Kidney (tissue), 13 donors: ENCODE measurements at regions not wholly inside any gene's neighbourhood (a gene's known extent, or its start where the extent isn't known, plus 50 kb on each side); places are given as distances from the start of the nearest gene placed in this dataset.

ENCODE experiments used
- DNase-seq, 5 donors: peaks; one replicate each; pipeline ENCODE4 v3.0.0-alpha.2; 2013 to 2020
- FAIRE-seq: peaks from 2 replicates; lab custom pipeline; 2012; peaks lifted over from hg19 to GRCh38; lab: Jason Lieb, UNC
- H3K27ac ChIP-seq, 2 donors: one replicate each; pipeline ENCODE4 v1.7.0; 2013; ENCODE audit warnings: low read depth in 2 of 2, low read length in 2 of 2, inconsistent platforms in 1 of 2
- H3K27me3 ChIP-seq: one replicate; pipeline ENCODE4 v1.7.1; 2013; ENCODE audit warnings: low read length, inconsistent platforms; ENCODE audit not compliant: control insufficient read depth, insufficient read depth
- H3K36me3 ChIP-seq, 3 donors: one replicate each; pipeline versions ENCODE4 v1.7.0 to v1.7.1; 2013; ENCODE audit warnings: low read length in 3 of 3, control low read depth in 1 of 3, inconsistent platforms in 1 of 3; ENCODE audit not compliant: insufficient read depth in 3 of 3, control insufficient read depth in 2 of 3
- H3K4me1 ChIP-seq, 3 donors: one replicate each; pipeline versions ENCODE4 v1.7.0 to v1.7.1; 2013; ENCODE audit warnings: low read length in 3 of 3, inconsistent platforms in 1 of 3, low read depth in 1 of 3; ENCODE audit not compliant: control insufficient read depth in 2 of 3, insufficient read depth in 2 of 3
- H3K4me3 ChIP-seq, 3 donors: one replicate each; pipeline versions ENCODE4 v1.7.0 to v1.8.1; 2013; ENCODE audit warnings: low read length in 3 of 3, control low read depth in 1 of 3, inconsistent platforms in 1 of 3
- H3K9ac ChIP-seq, 3 donors: one replicate each; pipeline versions ENCODE4 v1.7.0 to v1.7.1; 2013; ENCODE audit warnings: low read length in 3 of 3, control low read depth in 1 of 3, inconsistent platforms in 1 of 3
- H3K9me3 ChIP-seq, 3 donors: one replicate each; pipeline versions ENCODE4 v1.7.0 to v1.7.1; 2013; ENCODE audit warnings: low read length in 3 of 3, control low read depth in 1 of 3, inconsistent platforms in 1 of 3; ENCODE audit not compliant: control insufficient read depth in 2 of 3, insufficient read depth in 1 of 3
- CTCF ChIP-seq: IDR thresholded peaks from 3 replicates; pipeline ENCODE4 v1.5.1; 2012; ENCODE audit warnings: mild to moderate bottlenecking, moderate library complexity, borderline replicate concordance; ENCODE audit not compliant: insufficient read depth; ENCODE audit errors: extremely low read depth
- intact Hi-C: fragments of 100-400 bp; cut with DNase I; formaldehyde crosslinking; loops from one replicate; pipeline ENCODE4 v1.11.1; 2022
- donor health status: control.
- donor health status: control.
- donor health status: control.
- donor health status: control.
- donor health status: control.
- donor health status: DM: yes; HTN: yes; CAD: no.
- donor health status: Normal renal cell carcinoma (clear cell type).

DNA sequence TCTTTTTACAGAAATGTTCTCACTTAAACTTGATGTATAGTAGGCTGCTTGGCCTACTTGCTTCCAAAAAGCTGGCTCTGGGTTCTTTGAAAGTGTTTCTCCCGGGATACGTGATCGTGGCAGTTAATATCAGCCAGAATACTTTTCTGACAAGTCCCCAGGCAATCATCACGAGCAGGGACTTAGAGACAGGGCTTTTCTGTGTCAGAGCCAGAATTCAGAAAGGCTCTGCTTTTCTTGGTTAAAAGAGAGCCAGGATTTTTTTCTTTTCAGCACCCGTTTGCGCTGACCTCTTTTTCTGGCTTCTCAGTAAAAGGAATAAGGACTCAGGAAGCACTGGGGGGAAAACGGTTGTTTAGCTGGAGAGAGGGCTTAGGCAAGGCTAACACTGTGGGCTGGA is 57.8 kb upstream of the ARHGAP5 start:
- no peak for FAIRE-seq
- DNase-seq: peak in 1 of 5 donors; percentile 27
- intact Hi-C loops: no loop called here

DNA sequence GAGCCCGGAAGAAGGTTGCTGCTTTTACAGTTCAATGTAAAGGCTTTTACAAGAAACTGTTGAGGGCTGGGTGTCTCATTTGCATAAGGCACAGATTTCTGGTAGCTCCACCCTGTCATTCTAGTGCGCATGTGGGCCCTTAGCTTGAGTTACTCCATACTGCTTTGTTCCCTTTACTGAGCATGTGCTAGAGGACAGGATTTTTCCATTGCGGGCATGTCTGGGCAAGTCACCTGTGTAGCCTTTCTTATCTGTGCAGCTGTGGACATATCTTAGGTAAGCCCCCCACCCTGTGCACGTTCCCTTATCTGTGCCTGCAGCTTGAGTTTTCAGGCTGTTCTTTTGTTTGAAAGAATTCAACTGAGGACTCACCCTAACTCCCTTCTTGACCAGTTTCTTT is 56.2 kb upstream of the ARHGAP5 start:
- Histone ChIP-seq H3K27me3 (no peaks in the 10 kb centered on the region), H3K9ac (no peak overlapping the region), H3K4me1 (no peaks in the 10 kb centered on the region), H3K4me3 (no peak overlapping the region), H3K27ac (no peak overlapping the region), H3K36me3 (no peaks in the 10 kb centered on the region), H3K9me3 (no peaks in the 10 kb centered on the region)
- TF ChIP-seq CTCF: no peak
- DNase-seq: no peak
- no peak for FAIRE-seq
- intact Hi-C loops: no loop called here

More for the DNA sequence above, 57.8 kb upstream of the ARHGAP5 start:
- no peak overlapping the region for H3K27ac ChIP-seq
- TF ChIP-seq CTCF: no peak
- no peaks in the 10 kb centered on the region for H3K4me1 ChIP-seq
- H3K4me3 ChIP-seq: no peak overlapping the region
- H3K9me3 ChIP-seq: no peaks in the 10 kb centered on the region
- no peaks in the 10 kb centered on the region for H3K36me3 ChIP-seq
- no peak overlapping the region for H3K9ac ChIP-seq
- no peaks in the 10 kb centered on the region for H3K27me3 ChIP-seq

DNA sequence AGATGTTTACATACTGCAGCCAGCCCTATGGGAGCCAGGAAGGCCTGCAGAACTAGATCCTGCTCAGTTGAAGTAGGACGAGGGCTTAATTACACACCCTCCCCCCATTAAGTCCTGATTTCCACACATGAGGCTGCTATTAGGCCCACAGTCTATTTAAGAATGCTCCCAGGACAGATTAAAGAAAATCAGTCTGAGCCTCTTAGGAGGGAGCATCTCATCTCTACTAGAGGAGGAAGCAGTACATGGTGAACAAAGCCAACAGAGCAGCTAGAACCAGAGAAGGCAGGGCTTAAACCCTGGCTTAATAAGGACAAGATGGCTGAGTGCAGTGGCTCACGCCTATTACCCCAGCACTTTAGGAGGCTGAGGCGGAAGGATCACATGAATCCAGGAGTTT is 55.8 kb upstream of the ARHGAP5 start:
- FAIRE-seq (no peak), DNase-seq (no peak)
- H3K9me3 ChIP-seq: no peaks in the 10 kb centered on the region
- TF ChIP-seq CTCF: no peak
- no peak overlapping the region for H3K27ac ChIP-seq
- no peaks in the 10 kb centered on the region for H3K27me3 ChIP-seq
- H3K36me3 ChIP-seq: no peaks in the 10 kb centered on the region
- intact Hi-C loops: no loop called here
- no peak overlapping the region for H3K9ac ChIP-seq
- H3K4me1 ChIP-seq: no peaks in the 10 kb centered on the region
- H3K4me3 ChIP-seq: no peak overlapping the region

GRCh38 chr14:32022525-32022924 is 54.6 kb upstream of the ARHGAP5 start:
- Histone ChIP-seq H3K9ac (no peak overlapping the region), H3K36me3 (no peaks in the 10 kb centered on the region), H3K9me3 (no peaks in the 10 kb centered on the region), H3K4me3 (no peak overlapping the region), H3K4me1 (no peaks in the 10 kb centered on the region), H3K27ac (no peak overlapping the region), H3K27me3 (no peaks in the 10 kb centered on the region)
- intact Hi-C loops: no loop called here
- no peak for DNase-seq
- no peak for FAIRE-seq
- no peak for TF ChIP-seq CTCF
